ENCODE measurements at regions not wholly inside any gene's neighbourhood (a gene's known extent, or its start where the extent isn't known, plus 50 kb on each side); places are given as distances from the start of the nearest gene placed in this dataset.

DNA sequence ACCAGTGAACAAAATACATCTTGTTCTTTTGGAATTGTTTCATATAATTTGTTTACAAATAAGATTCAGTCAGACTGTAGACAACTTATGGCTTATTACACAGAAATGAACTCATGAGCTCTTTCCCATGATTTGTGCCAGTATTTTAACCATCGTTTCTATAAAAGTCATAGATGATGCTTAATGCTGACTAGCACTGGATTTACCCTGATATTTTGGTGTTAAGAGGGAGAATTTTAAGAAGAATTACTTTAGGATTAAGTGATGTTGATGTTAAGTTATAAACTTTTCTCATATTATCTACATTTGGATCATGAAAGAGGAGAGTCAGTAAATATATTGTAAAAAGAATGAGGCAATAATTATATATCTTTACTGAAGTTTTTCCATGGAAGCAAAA is 162.7 kb downstream of the POSTN start:
- BruUV-seq (replicated peaks): no TSS peak
- in situ Hi-C loops (cut with HindIII; ENCODE audit: extremely low pct_ligation_motif_present, low pct_unique_long_range_greater_than_20kb) (no loop called here), intact Hi-C loops (cut with micrococcal nuclease; ENCODE audit: unreplicated experiment) (no loop called here)
- no peak overlapping the region for H3K27ac ChIP-seq (ENCODE audit: extremely low read length, insufficient read depth, low read length)
- no peaks in the 10 kb centered on the region for H3K27me3 ChIP-seq (ENCODE audit: control insufficient read depth in 1 of 2, insufficient read depth in 2 of 2, low read length in 2 of 2)
- H3K4me3 ChIP-seq (replicated peaks in 1 of 3; ENCODE audit: insufficient read depth in 1 of 3, low read depth in 2 of 3, low read length in 3 of 3): no peak overlapping the region
- H3K79me2 ChIP-seq (ENCODE audit: insufficient read depth, low read length): no peaks in the 10 kb centered on the region
- FAIRE-seq (no peak), ATAC-seq (no peak), DNase-seq (ENCODE audit: low spot score) (no peak)
- no peak overlapping the region for H2AFZ ChIP-seq (ENCODE audit: low read length)
- WGBS (ENCODE audit: low lambda C conversion rate): 0% methylated on average over 1 of the region's 1 CpG
- POLR2A ChIA-PET: no interaction called here
- CTCF ChIA-PET (ENCODE audit: low intra/inter-chr PET ratio, low total read pairs): no interaction called here
- no peak overlapping the region for H3K4me2 ChIP-seq (ENCODE audit: low read depth, low read length)
- TF ChIP-seq AGO2 (optimal IDR thresholded peaks at IDR 0.05; ENCODE audit: low read depth, low read length): no peak
- TF ChIP-seq MAFK (conservative IDR thresholded peaks at IDR 0.05 in 1 of 2, IDR thresholded peaks at IDR 0.05 in 1 of 2; ENCODE audit: low read length in 2 of 2): peak in 1 of 2 experiments; percentile 29; a peak in 1 of 4 replicates
- H4K20me1 ChIP-seq (ENCODE audit: insufficient read depth, low read length): no peaks in the 10 kb centered on the region
- no peak overlapping the region for H3K9ac ChIP-seq (ENCODE audit: insufficient read depth, low read depth, low read length)
- no peaks in the 10 kb centered on the region for H3K9me3 ChIP-seq (ENCODE audit: low read length)
- H3K4me1 ChIP-seq (ENCODE audit: insufficient read depth, low read length): no peaks in the 10 kb centered on the region
- H3K36me3 ChIP-seq (replicated peaks in 1 of 2; ENCODE audit: control insufficient read depth in 1 of 2, insufficient read depth in 2 of 2, low read length in 2 of 2): no peaks in the 10 kb centered on the region

DNA sequence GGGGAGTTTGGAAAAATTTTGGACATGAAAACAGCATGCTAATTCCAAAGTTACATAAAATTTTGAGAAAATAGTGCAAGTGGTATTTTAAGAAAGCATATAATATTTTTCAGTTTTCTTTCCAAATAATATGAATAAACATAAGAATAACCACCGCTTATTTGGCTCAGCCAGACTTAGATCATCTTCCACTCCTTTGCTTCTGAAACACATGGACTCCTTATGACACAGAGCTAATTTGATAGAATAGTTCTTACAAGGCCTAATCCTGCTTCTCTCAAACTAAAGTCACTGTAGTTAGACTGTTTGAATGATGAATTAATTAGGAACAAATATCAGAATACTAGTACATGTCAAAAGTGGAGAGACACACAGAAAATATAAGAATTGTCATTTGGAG is 165.5 kb downstream of the POSTN start:
- Histone ChIP-seq H3K9me3 (ENCODE audit: low read length) (no peaks in the 10 kb centered on the region), H3K79me2 (ENCODE audit: insufficient read depth, low read length) (no peaks in the 10 kb centered on the region), H2AFZ (ENCODE audit: low read length) (no peak overlapping the region), H3K36me3 (replicated peaks in 1 of 2; ENCODE audit: control insufficient read depth in 1 of 2, insufficient read depth in 2 of 2, low read length in 2 of 2) (no peaks in the 10 kb centered on the region), H3K4me1 (ENCODE audit: insufficient read depth, low read length) (no peaks in the 10 kb centered on the region), H3K9ac (ENCODE audit: insufficient read depth, low read depth, low read length) (no peak overlapping the region), H4K20me1 (ENCODE audit: insufficient read depth, low read length) (no peaks in the 10 kb centered on the region), H3K4me2 (ENCODE audit: low read depth, low read length) (no peak overlapping the region), H3K27ac (ENCODE audit: extremely low read length, insufficient read depth, low read length) (no peak overlapping the region), H3K27me3 (ENCODE audit: control insufficient read depth in 1 of 2, insufficient read depth in 2 of 2, low read length in 2 of 2) (no peaks in the 10 kb centered on the region), H3K4me3 (replicated peaks in 1 of 3; ENCODE audit: insufficient read depth in 1 of 3, low read depth in 2 of 3, low read length in 3 of 3) (no peak overlapping the region)
- FAIRE-seq (no peak), DNase-seq (ENCODE audit: low spot score) (no peak), ATAC-seq (no peak)
- BruUV-seq (replicated peaks): no TSS peak
- ChIA-PET CTCF (ENCODE audit: low intra/inter-chr PET ratio, low total read pairs) (no interaction called here), POLR2A (no interaction called here)
- WGBS (ENCODE audit: low lambda C conversion rate): 0% methylated on average over 1 of the region's 1 CpG
- intact Hi-C loops (cut with micrococcal nuclease; ENCODE audit: unreplicated experiment) (no loop called here), in situ Hi-C loops (cut with HindIII; ENCODE audit: extremely low pct_ligation_motif_present, low pct_unique_long_range_greater_than_20kb) (no loop called here)
- TF ChIP-seq ZNF546 (CRISPR knock-in tag; conservative IDR thresholded peaks at IDR 0.05) (no peak), ATF7 (IDR thresholded peaks at IDR 0.05) (no peak), ATF7 (CRISPR knock-in tag; IDR thresholded peaks at IDR 0.05) (no peak), ZNF761 (CRISPR knock-in tag; conservative IDR thresholded peaks at IDR 0.05) (no peak), ZNF331 (CRISPR knock-in tag; IDR thresholded peaks at IDR 0.05) (no peak), TEAD3 (CRISPR knock-in tag; optimal IDR thresholded peaks at IDR 0.05; ENCODE audit: borderline replicate concordance) (no peak), POLR2G (IDR thresholded peaks at IDR 0.05; ENCODE audit: low read depth, low read length) (no peak), RXRA (CRISPR knock-in tag; IDR thresholded peaks at IDR 0.05) (no peak), SYNCRIP (IDR thresholded peaks at IDR 0.05; ENCODE audit: insufficient read depth, low read depth, low read length) (no peak), ARID5B (CRISPR knock-in tag; IDR thresholded peaks at IDR 0.05) (no peak), HNRNPH1 (optimal IDR thresholded peaks at IDR 0.05; ENCODE audit: low read depth, low read length) (no peak), ZNF768 (CRISPR knock-in tag; IDR thresholded peaks at IDR 0.05) (no peak), HNF4A (CRISPR knock-in tag; IDR thresholded peaks at IDR 0.05) (no peak), POLR2AphosphoS5 (IDR thresholded peaks at IDR 0.05; ENCODE audit: low read depth, low read length) (no peak), RBFOX2 (IDR thresholded peaks at IDR 0.05; ENCODE audit: low read depth, low read length) (no peak), ZNF777 (CRISPR knock-in tag; IDR thresholded peaks at IDR 0.05) (no peak), FOXA3 (CRISPR knock-in tag; IDR thresholded peaks at IDR 0.05) (no peak), DNMT1 (CRISPR knock-in tag; IDR thresholded peaks at IDR 0.05) (no peak)

Data from HepG2 (cell line).